Uterus (tissue), 2 donors: ENCODE measurements at regions not wholly inside any gene's neighbourhood (a gene's known extent, or its start where the extent isn't known, plus 50 kb on each side); places are given as distances from the start of the nearest gene placed in this dataset.

ENCODE experiments used
- POLR2A ChIP-seq, 2 donors: fragments of 450-650 bp; IDR thresholded peaks; one replicate each; pipeline ENCODE4 v1.6.1; 2016; ENCODE audit warnings: antibody characterized with exemption in 2 of 2, mild to moderate bottlenecking in 1 of 2, moderate library complexity in 1 of 2
- TF ChIP-seq, protein P1 (sequence below), 4 experiments: fragments of 200-600 bp in 2 of 4; fragments of 450-650 bp in 2 of 4; sonication (generic) in 2 of 4; IDR thresholded peaks; one replicate each; pipeline ENCODE4 v1.5.1; 2016 to 2019; ENCODE audit warnings: antibody characterized with exemption in 4 of 4, mild to moderate bottlenecking in 2 of 4, moderate library complexity in 1 of 4

DNA sequence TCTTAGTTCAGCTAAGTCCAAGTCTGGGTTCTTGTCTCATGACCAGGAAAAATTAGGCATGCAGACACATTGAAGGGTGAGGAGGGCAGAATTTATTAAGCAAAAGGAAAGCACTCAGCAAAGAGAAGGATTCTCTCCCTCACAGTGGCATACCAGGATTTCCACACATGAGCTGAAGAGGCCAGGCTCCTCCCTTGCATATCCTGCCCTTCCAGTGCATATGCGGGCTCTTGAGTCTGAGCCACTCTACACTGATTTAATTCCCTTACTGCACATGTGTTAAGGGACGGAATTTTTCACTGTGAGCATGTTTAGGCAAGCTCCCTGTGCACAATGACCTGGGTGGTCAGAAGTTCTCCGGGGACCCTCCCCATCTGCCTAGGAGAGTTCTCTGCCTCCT, 652.7 kb upstream of the POM121L12 start:
- TF ChIP-seq, protein P1, sequence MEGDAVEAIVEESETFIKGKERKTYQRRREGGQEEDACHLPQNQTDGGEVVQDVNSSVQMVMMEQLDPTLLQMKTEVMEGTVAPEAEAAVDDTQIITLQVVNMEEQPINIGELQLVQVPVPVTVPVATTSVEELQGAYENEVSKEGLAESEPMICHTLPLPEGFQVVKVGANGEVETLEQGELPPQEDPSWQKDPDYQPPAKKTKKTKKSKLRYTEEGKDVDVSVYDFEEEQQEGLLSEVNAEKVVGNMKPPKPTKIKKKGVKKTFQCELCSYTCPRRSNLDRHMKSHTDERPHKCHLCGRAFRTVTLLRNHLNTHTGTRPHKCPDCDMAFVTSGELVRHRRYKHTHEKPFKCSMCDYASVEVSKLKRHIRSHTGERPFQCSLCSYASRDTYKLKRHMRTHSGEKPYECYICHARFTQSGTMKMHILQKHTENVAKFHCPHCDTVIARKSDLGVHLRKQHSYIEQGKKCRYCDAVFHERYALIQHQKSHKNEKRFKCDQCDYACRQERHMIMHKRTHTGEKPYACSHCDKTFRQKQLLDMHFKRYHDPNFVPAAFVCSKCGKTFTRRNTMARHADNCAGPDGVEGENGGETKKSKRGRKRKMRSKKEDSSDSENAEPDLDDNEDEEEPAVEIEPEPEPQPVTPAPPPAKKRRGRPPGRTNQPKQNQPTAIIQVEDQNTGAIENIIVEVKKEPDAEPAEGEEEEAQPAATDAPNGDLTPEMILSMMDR (IDR thresholded peaks at IDR 0.05): no peak
- TF ChIP-seq POLR2A (IDR thresholded peaks at IDR 0.05): no peak
